Suprapubic skin (tissue), 4 donors: ENCODE measurements at regions not wholly inside any gene's neighbourhood (a gene's known extent, or its start where the extent isn't known, plus 50 kb on each side); places are given as distances from the start of the nearest gene placed in this dataset.
"Not testable (repeated sequence)": the region's sequence is repeated elsewhere in the genome, so short reads cannot be mapped to it uniquely, and the experiment has no call there.

Source experiments
- DNase-seq, 2 donors: peaks; one replicate each; pipeline ENCODE4 v3.0.0-alpha.2; 2019; ENCODE audit warnings: low spot score in 2 of 2
- H3K27ac ChIP-seq: fragments of 200-600 bp; sonication (generic); one replicate; pipeline ENCODE4 v1.5.1; 2019
- H3K27me3 ChIP-seq: fragments of 200-600 bp; sonication (generic); one replicate; pipeline ENCODE4 v1.5.1; 2019
- H3K36me3 ChIP-seq: fragments of 200-600 bp; sonication (generic); one replicate; pipeline ENCODE4 v1.5.1; 2019
- H3K4me1 ChIP-seq: fragments of 200-600 bp; sonication (generic); one replicate; pipeline ENCODE4 v1.5.1; 2019
- H3K4me3 ChIP-seq: fragments of 200-600 bp; sonication (generic); one replicate; pipeline ENCODE4 v1.5.1; 2019; ENCODE audit warnings: mild to moderate bottlenecking
- H3K9me3 ChIP-seq: fragments of 200-600 bp; sonication (generic); one replicate; pipeline ENCODE4 v1.5.1; 2019
- EP300 ChIP-seq: sonication (generic); formaldehyde crosslinking; IDR thresholded peaks from one replicate; pipeline ENCODE4 v1.6.1; 2017; ENCODE audit warnings: antibody characterized with exemption
- POLR2A ChIP-seq, 2 donors: fragments of 450-650 bp; IDR thresholded peaks; one replicate each; pipeline ENCODE4 v1.6.1; 2017; ENCODE audit warnings: antibody characterized with exemption in 2 of 2, mild to moderate bottlenecking in 2 of 2, moderate library complexity in 2 of 2
- POLR2AphosphoS5 ChIP-seq, 3 donors: sonication (generic); formaldehyde crosslinking; IDR thresholded peaks; one replicate each; pipeline ENCODE4 v1.6.1; 2017; ENCODE audit warnings: antibody characterized with exemption in 3 of 3
- WGBS: methylation state at CpG from one replicate; pipeline ENCODE4 v1.1.5; 2018; 5-methylcytosine and 5-hydroxymethylcytosine counted together
- TF ChIP-seq, protein P1 (sequence below), 2 donors: fragments of 200-600 bp in 1 of 2; fragments of 450-650 bp in 1 of 2; sonication (generic) in 1 of 2; IDR thresholded peaks; one replicate each; pipeline ENCODE4 v1.5.1; 2016 to 2019; ENCODE audit warnings: antibody characterized with exemption in 2 of 2, mild to moderate bottlenecking in 1 of 2, moderate library complexity in 1 of 2

DNA sequence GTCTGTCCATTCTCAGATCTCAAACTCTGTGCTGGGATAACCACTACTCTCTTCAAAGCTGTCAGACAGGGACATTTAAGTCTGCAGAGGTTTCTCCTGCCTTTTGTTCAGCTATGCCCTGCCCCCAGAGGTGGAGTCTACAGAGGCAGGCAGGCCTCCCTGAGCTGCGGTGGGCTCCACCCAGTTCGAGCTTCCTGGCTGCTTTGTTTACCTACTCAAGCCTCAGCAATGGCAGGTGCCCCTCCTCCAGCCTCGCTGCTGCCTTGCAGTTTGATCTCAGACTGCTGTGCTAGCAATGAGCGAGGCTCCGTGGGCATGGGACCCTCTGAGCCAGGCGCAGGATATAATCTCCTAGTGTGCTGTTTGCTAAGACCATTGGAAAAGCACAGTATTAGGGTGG lies 53.1 kb upstream of the HUNK start:
- H3K36me3 ChIP-seq, DNase-seq, H3K27ac ChIP-seq, H3K4me1 ChIP-seq, H3K27me3 ChIP-seq, H3K4me3 ChIP-seq, H3K9me3 ChIP-seq: not testable (repeated sequence)
- WGBS = 93% methylated on average over 6 of the region's 6 CpGs

DNA sequence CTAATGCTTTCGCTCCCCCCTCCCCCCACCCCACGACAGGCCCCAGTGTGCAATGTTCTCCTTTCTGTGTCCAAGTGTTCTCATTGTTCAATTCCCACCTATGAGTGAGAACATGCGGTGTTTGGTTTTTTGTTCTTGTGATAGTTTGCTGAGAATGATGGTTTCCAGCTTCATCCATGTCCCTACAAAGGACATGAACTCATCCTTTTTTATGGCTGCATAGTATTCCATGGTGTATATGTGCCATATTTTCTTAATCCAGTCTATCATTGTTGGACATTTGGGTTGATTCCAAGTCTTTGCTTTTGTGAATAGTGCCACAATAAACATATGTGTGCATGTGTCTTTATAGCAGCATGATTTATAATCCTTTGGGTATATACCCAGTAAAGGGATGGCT lies 58.5 kb upstream of the HUNK start:
- not testable (repeated sequence) for H3K4me3 ChIP-seq, H3K27me3 ChIP-seq, H3K27ac ChIP-seq, DNase-seq, H3K4me1 ChIP-seq, H3K9me3 ChIP-seq, H3K36me3 ChIP-seq
- 92% methylated on average over 3 of the region's 3 CpGs for WGBS

DNA sequence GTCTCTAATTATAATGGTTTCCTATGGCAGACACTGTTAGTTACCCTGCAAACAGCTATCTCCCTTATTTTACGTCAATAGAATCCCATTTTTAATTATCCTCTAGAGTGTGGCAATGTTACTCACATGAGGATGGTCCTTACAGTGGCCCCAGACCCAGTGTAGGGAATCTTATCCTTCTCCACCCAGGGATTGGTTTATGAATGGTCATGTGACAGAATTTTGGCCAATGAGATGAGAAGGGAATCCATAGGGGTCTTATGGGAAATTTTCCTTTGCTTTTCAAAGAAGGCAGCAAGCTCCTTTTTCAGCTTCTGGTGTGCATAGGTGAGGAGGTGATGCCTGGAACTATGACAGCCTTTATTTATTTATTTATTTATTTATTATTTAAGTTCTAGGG lies 59.0 kb upstream of the HUNK start:
- H3K27ac ChIP-seq = no peak overlapping the region
- H3K9me3 ChIP-seq = no peaks in the 10 kb centered on the region
- DNase-seq = no peak
- no peaks in the 10 kb centered on the region for H3K27me3 ChIP-seq
- no peak overlapping the region for H3K4me3 ChIP-seq
- WGBS = 94% methylated on average over 1 of the region's 1 CpG
- no peaks in the 10 kb centered on the region for H3K36me3 ChIP-seq
- TF ChIP-seq, protein P1, sequence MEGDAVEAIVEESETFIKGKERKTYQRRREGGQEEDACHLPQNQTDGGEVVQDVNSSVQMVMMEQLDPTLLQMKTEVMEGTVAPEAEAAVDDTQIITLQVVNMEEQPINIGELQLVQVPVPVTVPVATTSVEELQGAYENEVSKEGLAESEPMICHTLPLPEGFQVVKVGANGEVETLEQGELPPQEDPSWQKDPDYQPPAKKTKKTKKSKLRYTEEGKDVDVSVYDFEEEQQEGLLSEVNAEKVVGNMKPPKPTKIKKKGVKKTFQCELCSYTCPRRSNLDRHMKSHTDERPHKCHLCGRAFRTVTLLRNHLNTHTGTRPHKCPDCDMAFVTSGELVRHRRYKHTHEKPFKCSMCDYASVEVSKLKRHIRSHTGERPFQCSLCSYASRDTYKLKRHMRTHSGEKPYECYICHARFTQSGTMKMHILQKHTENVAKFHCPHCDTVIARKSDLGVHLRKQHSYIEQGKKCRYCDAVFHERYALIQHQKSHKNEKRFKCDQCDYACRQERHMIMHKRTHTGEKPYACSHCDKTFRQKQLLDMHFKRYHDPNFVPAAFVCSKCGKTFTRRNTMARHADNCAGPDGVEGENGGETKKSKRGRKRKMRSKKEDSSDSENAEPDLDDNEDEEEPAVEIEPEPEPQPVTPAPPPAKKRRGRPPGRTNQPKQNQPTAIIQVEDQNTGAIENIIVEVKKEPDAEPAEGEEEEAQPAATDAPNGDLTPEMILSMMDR (IDR thresholded peaks at IDR 0.05) = no peak
- no peak for TF ChIP-seq POLR2A (IDR thresholded peaks at IDR 0.05)
- TF ChIP-seq POLR2AphosphoS5 (IDR thresholded peaks at IDR 0.05) = no peak
- H3K4me1 ChIP-seq = no peaks in the 10 kb centered on the region

DNA sequence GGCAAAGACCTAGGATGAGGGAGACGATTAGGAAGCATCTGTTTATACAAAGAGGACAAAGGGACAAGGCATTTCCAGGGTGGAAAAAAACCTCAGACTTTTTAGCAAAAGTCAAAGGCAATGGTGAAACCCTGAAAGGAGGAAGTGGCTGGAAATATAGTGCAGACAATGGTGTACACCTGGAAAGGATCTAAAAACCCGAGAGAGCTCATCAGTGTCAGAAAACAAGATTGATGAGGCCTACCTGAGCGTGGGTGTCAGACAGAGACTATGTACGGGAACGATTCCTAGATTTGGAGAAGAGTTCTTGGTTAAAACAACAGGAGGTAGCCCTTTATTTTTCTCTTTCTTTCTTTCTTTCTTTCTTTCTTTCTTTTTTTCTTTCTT lies 68.8 kb upstream of the HUNK start:
- Histone ChIP-seq H3K4me3 (no peak overlapping the region), H3K27ac (no peak overlapping the region), H3K4me1 (peaks cover 20% of the 10 kb centered on the region), H3K27me3 (peaks cover 5% of the 10 kb centered on the region), H3K9me3 (no peaks in the 10 kb centered on the region), H3K36me3 (no peaks in the 10 kb centered on the region)
- 24% methylated on average over 5 of the region's 5 CpGs for whole genome bisulfite sequencing
- TF ChIP-seq POLR2A (IDR thresholded peaks at IDR 0.05) (no peak), EP300 (no peak), POLR2AphosphoS5 (IDR thresholded peaks at IDR 0.05) (no peak)
- TF ChIP-seq, protein P1 (IDR thresholded peaks at IDR 0.05) = no peak
- DNase-seq = no peak

DNA sequence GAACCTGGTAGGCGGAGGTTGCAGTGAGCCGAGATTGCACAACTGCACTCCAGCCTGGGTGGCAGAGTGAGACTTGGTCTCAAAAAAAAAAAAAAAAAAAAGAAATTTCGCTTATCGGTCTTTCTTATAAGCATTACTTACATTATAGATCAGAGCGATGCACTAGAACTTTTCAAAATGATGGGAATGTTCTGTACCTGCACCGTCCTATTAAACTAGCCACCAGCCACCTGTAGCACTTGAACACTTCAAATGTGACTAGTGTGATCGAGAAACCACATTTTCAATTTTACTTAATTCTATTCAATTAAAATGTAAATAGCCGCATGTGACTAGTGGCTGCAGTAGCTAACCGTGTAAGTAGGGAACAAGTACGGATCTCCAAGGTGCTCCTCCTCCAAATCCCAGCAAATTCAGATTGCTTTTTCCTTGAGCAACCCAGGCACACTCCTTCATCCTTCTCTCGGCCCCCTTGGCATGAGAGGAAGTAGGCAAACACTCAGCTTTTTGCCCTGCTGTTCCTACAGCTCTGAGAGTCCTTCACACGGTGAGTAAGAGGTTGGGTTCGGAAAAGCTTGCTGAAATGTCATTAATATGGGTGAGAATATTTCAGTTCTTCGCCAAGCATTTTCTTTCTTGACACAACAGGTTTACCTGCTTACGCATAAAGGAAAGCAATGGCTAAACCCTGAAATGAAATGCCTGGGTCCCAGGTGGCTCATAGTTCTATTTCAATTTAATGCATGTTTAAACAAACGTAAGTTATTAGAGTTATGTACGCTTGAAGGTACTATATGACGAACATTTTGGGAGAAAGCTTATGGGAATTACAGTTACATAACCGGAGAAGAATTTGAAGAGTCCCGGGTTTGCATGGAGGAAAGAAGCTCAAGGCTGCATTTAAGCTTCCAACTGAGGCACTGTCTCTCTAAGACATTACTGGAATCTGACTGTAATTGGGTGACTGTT lies 69.5 kb upstream of the HUNK start:
- Histone ChIP-seq H3K27me3 (peaks cover 5% of the 10 kb centered on the region), H3K4me3 (no peak overlapping the region), H3K4me1 (peaks cover 27% of the 10 kb centered on the region), H3K9me3 (no peaks in the 10 kb centered on the region), H3K27ac (no peak overlapping the region), H3K36me3 (no peaks in the 10 kb centered on the region)
- 66% methylated on average over 20 of the region's 20 CpGs for WGBS
- no peak for DNase-seq
- no peak for TF ChIP-seq EP300
- no peak for TF ChIP-seq POLR2A (IDR thresholded peaks at IDR 0.05)
- TF ChIP-seq, protein P1 (IDR thresholded peaks at IDR 0.05) = no peak
- TF ChIP-seq POLR2AphosphoS5 (IDR thresholded peaks at IDR 0.05) = no peak

DNA sequence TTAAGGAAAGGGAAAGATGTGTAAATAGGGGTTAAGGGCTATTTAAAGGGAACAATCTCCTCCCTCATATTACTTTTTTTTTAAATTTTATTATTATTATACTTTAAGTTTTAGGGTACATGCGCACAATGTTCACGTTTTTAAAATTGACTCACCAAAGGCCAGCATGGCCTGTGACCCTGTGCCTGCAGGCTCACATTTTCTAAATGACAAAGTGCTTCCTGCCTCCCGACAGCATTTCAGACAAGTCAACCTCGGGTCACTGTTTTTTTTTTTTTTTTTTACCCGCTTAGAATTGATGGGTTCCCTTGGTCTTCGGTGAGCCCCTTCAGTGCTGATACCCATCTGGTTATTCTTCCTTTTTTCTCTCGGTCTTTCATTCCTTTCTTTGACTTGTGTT lies 70.4 kb upstream of the SCAF4 start:
- H3K36me3 ChIP-seq = no peaks in the 10 kb centered on the region
- H3K4me1 ChIP-seq = peaks cover 29% of the 10 kb centered on the region
- no peak overlapping the region for H3K4me3 ChIP-seq
- no peaks in the 10 kb centered on the region for H3K9me3 ChIP-seq
- DNase-seq = no peak
- peaks cover 5% of the 10 kb centered on the region for H3K27me3 ChIP-seq
- 59% methylated on average over 7 of the region's 7 CpGs for WGBS
- no peak overlapping the region for H3K27ac ChIP-seq
- TF ChIP-seq POLR2A (IDR thresholded peaks at IDR 0.05) = no peak
